RWPE2 (cell line): ENCODE measurements at regions not wholly inside any gene's neighbourhood (a gene's known extent, or its start where the extent isn't known, plus 50 kb on each side); places are given as distances from the start of the nearest gene placed in this dataset.

ENCODE experiments used
- ATAC-seq: fragments of 200-7000 bp; cut with Tn5 transposase; 3 replicates; pipeline ENCODE4 v1.9.1; 2021; ENCODE audit warnings: low read depth
- DNase-seq: peaks from one replicate; pipeline ENCODE4 v3.0.0-alpha.2; 2020; ENCODE audit warnings: low spot score
- H3K27ac ChIP-seq: fragments of 450-650 bp; 2 replicates; pipeline ENCODE4 v1.5.1; 2017; ENCODE audit warnings: mild to moderate bottlenecking; ENCODE audit not compliant: poor library complexity, severe bottlenecking
- H3K27me3 ChIP-seq: fragments of 250-450 bp; sonication (Bioruptor Pico); 2 replicates; pipeline ENCODE4 v1.5.1; 2021; ENCODE audit warnings: mild to moderate bottlenecking, moderate library complexity; ENCODE audit not compliant: insufficient read depth, poor library complexity, severe bottlenecking
- H3K36me3 ChIP-seq: fragments of 250-450 bp; sonication (Bioruptor Pico); 2 replicates; pipeline ENCODE4 v1.5.1; 2020; ENCODE audit warnings: low read depth, mild to moderate bottlenecking, moderate library complexity
- H3K4me1 ChIP-seq: fragments of 250-450 bp; sonication (Bioruptor Pico); 2 replicates; pipeline ENCODE4 v1.5.1; 2021; ENCODE audit warnings: mild to moderate bottlenecking, moderate library complexity; ENCODE audit not compliant: insufficient read depth, poor library complexity, severe bottlenecking
- H3K4me3 ChIP-seq: fragments of 250-450 bp; sonication (Bioruptor Pico); 2 replicates; pipeline ENCODE4 v1.5.1; 2021; ENCODE audit warnings: mild to moderate bottlenecking, moderate library complexity; ENCODE audit not compliant: severe bottlenecking
- H3K9me3 ChIP-seq: fragments of 250-450 bp; sonication (Bioruptor Pico); 2 replicates; pipeline ENCODE4 v1.5.1; 2021; ENCODE audit warnings: mild to moderate bottlenecking, moderate library complexity; ENCODE audit not compliant: severe bottlenecking
- CTCF ChIP-seq: fragments of 450-650 bp; IDR thresholded peaks from one replicate; pipeline ENCODE4 v1.5.1; 2017; ENCODE audit warnings: mild to moderate bottlenecking, moderate library complexity; ENCODE audit not compliant: poor library complexity, severe bottlenecking

DNA sequence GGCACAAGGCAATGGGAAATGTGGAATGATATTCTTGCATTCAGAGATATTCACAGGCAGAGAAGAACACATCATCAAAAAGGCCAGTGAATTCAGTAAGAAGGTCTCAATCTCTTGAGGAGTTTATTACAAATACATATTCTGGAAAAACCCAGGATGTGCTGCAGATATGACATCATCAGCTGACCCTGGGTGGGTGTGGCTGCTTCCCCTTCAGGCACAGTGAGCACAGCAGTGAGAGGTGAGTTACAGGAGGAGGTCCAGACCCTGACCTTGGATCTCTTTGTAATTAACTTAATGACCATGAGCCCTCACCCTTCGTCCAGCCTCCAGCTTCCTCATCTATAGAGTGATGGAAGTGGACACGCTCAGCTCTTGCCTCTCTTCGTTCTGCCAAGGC is 147.5 kb upstream of the SYNDIG1 start:
- no peaks in the 10 kb centered on the region for H3K27me3 ChIP-seq
- H3K36me3 ChIP-seq, result no peaks in the 10 kb centered on the region
- ATAC-seq (no peak), DNase-seq (no peak)
- no peak overlapping the region for H3K27ac ChIP-seq
- H3K4me1 ChIP-seq, result no peaks in the 10 kb centered on the region
- H3K9me3 ChIP-seq, result no peaks in the 10 kb centered on the region
- H3K4me3 ChIP-seq, result no peak overlapping the region
- TF ChIP-seq CTCF, result no peak

GRCh38 chr20:24318569-24319352 is 150.7 kb upstream of the SYNDIG1 start:
- no peaks in the 10 kb centered on the region for H3K36me3 ChIP-seq
- no peak for DNase-seq
- no peak overlapping the region for H3K27ac ChIP-seq
- ATAC-seq, result no peak
- H3K27me3 ChIP-seq, result no peaks in the 10 kb centered on the region
- no peak for TF ChIP-seq CTCF
- no peaks in the 10 kb centered on the region for H3K9me3 ChIP-seq
- H3K4me1 ChIP-seq, result no peaks in the 10 kb centered on the region
- H3K4me3 ChIP-seq, result no peak overlapping the region

GRCh38 chr20:24317224-24317623 is 152.2 kb upstream of the SYNDIG1 start:
- H3K36me3 ChIP-seq, result no peaks in the 10 kb centered on the region
- no peak for TF ChIP-seq CTCF
- ATAC-seq, result no peak
- H3K9me3 ChIP-seq, result no peaks in the 10 kb centered on the region
- no peaks in the 10 kb centered on the region for H3K4me1 ChIP-seq
- no peak overlapping the region for H3K4me3 ChIP-seq
- DNase-seq, result no peak
- no peaks in the 10 kb centered on the region for H3K27me3 ChIP-seq
- no peak overlapping the region for H3K27ac ChIP-seq

- H3K4me1 ChIP-seq, result no peaks in the 10 kb centered on the region
- no peak for TF ChIP-seq CTCF
- DNase-seq, result no peak
Observed at GRCh38 chr20:24316731-24317130, 152.7 kb upstream of the SYNDIG1 start.

DNA sequence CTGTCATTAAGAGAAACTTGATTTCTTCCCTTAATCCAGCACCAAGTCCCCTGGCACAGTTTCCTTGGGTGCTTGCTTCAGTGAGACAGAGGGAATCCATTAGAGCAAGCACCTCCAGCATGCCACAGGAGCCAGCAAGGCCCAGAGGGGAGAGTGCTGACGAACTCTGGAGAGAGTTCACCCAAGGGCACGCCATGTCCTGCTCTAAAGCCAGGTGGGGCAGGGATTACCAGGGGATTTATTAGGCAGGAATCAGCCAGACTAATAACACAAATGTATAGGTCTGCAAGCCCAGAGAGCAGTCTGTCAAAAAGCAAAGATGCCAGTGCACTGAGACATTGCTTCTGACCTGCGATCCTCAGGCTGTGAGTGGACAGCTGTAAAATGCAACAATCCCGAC is 155.4 kb upstream of the SYNDIG1 start:
- no peak for TF ChIP-seq CTCF
- DNase-seq, result no peak
- Histone ChIP-seq H3K9me3 (no peaks in the 10 kb centered on the region), H3K36me3 (no peaks in the 10 kb centered on the region), H3K27ac (no peak overlapping the region), H3K4me3 (no peak overlapping the region), H3K27me3 (no peaks in the 10 kb centered on the region), H3K4me1 (no peaks in the 10 kb centered on the region)
- 0 out of 3 replicates have a peak, but pooled peaks have one; percentile 12 for ATAC-seq

More at GRCh38 chr20:24316731-24317130, 152.7 kb upstream of the SYNDIG1 start:
- no peaks in the 10 kb centered on the region for H3K36me3 ChIP-seq
- 0 out of 3 replicates have a peak, but pooled peaks have one; percentile 27 for ATAC-seq
- no peak overlapping the region for H3K4me3 ChIP-seq
- H3K9me3 ChIP-seq, result no peaks in the 10 kb centered on the region
- no peaks in the 10 kb centered on the region for H3K27me3 ChIP-seq
- H3K27ac ChIP-seq, result no peak overlapping the region
